GM18499 (cell line): ENCODE measurements at regions not wholly inside any gene's neighbourhood (a gene's known extent, or its start where the extent isn't known, plus 50 kb on each side); places are given as distances from the start of the nearest gene placed in this dataset.
"Not testable (repeated sequence)": the region's sequence is repeated elsewhere in the genome, so short reads cannot be mapped to it uniquely, and the experiment has no call there.

Experiments used
- ATAC-seq: cut with Tn5 transposase; IDR thresholded peaks from one replicate; pipeline ENCODE4 v1.9.1; 2021; ENCODE audit warnings: moderate number of reproducible peaks; ENCODE audit not compliant: insufficient read depth, unreplicated experiment

DNA sequence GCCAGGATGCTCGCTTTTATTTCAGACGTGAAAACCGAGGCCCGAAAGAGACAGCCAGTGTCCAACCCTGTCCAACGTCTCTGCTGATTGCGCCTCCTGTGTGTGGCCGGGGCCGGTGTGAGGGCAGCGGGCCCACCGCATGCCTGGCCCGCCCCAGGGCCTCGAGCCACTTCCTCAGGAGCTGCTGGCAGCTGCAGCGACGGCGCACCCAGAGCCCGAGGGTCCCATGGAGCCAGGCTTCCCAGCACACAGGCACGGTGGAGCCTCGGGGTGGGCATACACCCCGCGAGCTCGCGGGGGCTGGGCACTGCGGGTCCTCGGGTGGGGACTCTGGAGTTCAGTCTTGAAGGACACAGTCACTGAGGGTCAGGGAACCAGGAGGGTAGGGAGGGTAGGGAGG, 320.5 kb upstream of the PLGLB1 start:
- not testable (repeated sequence) for ATAC-seq

DNA sequence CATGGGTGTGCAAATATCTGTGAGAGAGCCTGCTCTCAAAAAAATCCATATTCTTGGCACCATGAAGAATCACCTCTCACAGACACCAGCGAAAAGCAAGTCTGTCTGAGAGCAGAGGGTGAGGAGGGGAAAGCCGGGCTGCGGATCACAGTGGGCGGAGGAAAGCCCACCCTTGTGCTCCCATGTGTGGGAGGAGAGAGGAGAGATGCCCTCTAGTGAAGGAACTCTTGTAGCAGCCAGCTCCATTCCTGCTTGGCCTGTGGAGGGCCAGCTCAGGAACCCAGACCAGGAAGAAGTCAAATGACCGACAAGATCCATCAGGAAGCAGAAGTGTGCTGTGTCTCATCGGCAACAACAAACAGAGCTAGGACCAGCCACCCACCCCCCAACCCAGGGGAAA, 321.7 kb upstream of the PLGLB1 start:
- ATAC-seq: not testable (repeated sequence)

DNA sequence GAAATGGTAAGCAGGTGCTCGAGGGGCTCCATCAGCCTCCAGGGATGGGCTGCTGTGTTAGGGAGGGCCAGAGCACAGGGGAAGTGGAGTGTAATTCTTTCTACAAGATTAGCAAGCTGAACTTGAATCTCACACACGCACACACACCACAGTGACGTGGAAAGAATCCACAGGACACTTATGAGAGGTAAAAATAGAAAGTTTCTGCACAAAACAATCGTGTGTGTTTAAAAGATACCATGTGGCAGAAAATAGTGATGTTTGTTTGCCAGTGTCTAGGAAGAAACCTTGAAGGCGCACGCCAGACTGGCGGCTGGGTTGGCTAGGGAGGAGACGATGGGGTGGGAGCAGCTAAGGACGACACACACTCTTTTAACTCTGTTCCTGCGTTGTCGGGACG, 323.6 kb upstream of the PLGLB1 start:
- not testable (repeated sequence) for ATAC-seq

DNA sequence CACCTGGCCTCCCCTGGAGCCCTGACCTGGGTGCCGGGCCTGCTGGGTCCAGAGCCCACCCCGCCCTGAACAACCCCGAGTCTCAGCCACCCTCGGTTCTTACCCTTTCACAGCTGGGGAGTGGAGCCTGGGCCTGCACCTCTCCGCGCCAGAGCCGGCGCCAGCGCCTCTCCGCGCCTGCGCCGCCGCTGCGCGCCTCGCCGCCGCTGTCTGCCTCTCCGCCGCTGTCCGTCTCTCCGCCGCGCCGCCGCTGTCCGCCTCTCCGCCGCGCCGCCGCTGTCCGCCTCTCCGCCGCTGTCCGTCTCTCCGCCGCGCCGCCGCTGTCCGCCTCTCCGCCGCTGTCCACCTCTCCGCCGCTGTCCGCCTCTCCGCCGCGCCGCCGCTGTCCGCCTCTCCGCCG, 326.9 kb upstream of the PLGLB1 start:
- ATAC-seq: not testable (repeated sequence)

DNA sequence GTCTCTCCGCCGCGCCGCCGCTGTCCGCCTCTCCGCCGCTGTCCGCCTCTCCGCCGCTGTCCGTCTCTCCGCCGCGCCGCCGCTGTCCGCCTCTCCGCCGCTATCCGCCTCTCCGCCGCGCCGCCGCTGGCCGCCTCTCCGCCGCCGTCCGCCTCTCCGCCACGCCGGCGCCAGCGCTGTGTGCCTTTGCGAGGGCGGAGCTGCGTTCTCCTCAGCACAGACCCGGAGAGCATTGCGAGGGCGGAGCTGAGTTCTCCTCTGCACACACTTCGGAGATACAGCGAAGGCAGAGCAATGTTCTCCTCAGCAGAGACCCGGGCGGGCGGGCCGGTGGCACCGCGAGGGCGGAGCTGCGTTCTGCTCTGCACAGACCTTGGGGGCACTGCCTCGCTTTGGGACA, 327.4 kb upstream of the PLGLB1 start:
- ATAC-seq: not testable (repeated sequence)

DNA sequence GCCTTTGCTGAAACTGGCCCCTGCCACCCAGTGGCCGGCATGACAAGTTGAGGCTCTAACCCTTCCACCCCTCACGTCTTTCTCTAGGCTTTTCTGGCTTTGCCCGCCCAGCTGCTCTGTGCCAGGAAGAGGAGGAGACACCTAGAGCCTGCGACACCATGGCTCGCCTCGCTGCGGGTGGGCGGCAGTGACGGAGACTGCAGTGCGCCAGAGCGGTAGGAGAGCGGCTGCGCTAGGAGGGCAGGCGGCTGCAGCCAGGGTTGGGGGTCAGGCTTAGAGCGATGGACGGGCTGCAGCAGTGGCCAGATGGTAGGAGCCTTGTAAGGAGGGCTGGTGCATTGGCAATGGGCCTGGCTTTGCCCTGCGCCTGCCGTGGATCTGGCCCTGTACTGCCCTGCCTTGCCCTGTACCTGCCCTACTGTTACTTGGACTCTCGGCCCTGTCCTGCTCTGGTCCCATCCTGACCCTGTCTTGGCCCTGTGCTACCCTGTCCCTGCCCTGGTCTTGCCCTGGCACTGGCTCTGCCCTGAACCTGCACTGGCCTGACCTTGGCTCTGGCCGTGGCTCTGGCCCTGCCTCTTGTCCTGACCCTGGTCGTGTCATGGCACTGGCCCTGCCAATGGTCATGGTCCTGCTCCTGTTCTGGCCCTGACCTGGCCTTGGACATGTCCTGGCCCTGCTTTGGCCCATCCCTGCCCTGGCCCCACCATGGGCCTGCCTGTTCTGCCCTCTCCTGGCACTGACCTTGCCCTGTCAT, 330.7 kb upstream of the PLGLB1 start:
- not testable (repeated sequence) for ATAC-seq

DNA sequence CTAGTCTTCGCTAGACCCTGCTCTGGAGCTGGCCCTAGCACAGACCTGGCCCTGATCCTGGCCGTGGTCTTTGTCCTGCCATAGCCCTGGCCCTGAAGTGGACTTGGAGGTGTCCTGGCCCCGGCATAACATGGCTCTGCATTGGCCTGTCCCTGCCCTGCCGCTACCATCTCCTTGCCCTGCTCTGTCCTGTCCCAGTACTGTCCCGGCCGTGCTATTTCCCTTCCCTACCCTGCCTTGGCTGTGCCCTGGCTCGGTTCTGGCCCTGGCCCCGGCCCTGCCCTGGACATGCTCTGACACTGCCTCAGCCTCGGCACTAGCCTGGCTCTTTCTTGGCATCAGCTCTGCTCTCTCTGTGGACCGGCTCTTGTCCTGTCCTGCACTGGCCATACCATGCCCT, 331.8 kb upstream of the PLGLB1 start:
- not testable (repeated sequence) for ATAC-seq

DNA sequence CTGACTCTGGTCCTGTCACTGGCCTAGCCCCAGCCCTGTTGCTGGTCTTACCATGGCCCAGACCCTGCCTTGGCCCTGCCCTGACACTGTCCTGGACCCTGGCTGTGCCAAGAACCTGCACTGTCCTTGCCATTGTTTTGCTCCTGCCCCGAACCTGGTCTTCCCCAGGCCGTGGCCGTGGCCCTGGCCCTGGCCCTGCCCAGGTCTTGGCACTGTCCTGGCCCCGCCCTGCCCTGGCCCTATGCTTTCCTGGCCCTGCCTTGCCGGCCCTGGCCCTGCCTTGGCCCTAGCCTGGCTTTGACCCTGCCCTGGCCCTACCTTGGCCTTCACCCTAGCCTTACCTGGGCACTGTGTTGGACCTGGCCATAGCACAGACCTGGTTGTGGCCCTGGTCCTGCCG, 332.5 kb upstream of the PLGLB1 start:
- not testable (repeated sequence) for ATAC-seq

DNA sequence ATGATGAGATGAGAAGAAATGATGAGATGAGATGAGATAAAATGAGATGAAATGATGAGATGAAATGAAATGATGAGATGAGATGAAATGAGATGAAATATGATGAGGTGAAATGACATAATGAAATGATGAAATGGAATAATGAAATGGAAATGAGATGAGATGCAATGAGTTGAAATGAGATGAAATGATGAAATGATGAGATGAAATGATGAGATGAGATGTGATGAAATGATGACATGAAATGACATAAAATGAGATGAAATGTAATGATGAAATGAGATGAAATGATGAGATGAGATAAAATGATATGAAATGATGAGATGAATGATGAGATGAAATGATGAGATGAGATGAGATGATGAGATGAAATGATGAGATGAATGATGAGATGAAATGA, 338.6 kb upstream of the PLGLB1 start:
- not testable (repeated sequence) for ATAC-seq

DNA sequence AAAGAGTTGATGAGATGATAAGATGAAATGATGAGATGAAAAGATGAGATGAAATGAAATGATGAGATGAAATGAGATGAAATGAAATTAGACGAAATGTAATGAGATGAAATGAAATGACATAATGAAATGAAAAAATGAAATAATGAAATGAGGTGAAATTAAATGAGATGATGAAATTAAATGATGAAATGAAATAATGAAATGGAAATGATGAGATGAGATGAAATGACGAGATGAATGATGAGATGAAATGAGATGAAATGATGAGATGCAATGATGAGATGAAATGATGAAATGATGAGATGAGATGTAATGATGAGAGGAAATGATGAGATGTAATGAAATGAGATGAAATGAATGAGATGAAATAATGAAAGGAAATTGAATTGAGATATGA, 339.3 kb upstream of the PLGLB1 start:
- not testable (repeated sequence) for ATAC-seq

DNA sequence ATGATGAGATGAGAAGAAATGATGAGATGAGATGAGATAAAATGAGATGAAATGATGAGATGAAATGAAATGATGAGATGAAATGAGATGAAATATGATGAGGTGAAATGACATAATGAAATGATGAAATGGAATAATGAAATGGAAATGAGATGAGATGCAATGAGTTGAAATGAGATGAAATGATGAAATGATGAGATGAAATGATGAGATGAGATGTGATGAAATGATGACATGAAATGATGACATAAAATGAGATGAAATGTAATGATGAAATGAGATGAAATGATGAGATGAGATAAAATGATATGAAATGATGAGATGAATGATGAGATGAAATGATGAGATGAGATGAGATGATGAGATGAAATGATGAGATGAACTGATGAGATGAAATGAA, 340.2 kb upstream of the PLGLB1 start:
- not testable (repeated sequence) for ATAC-seq

DNA sequence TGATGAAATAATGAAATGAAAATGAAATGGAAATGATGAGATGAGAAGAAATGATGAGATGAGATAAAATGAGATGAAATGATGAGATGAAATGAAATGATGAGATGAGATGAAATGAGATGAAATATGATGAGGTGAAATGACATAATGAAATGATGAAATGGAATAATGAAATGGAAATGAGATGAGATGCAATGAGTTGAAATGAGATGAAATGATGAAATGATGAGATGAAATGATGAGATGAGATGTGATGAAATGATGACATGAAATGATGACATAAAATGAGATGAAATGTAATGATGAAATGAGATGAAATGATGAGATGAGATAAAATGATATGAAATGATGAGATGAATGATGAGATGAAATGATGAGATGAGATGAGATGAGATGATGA, 342.7 kb upstream of the PLGLB1 start:
- ATAC-seq: not testable (repeated sequence)

DNA sequence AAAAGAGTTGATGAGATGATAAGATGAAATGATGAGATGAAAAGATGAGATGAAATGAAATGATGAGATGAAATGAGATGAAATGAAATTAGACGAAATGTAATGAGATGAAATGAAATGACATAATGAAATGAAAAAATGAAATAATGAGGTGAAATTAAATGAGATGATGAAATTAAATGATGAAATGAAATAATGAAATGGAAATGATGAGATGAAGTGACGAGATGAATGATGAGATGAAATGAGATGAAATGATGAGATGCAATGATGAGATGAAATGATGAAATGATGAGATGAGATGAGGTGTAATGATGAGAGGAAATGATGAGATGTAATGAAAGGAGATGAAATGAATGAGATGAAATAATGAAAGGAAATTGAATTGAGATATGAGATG, 343.4 kb upstream of the PLGLB1 start:
- ATAC-seq: not testable (repeated sequence)

DNA sequence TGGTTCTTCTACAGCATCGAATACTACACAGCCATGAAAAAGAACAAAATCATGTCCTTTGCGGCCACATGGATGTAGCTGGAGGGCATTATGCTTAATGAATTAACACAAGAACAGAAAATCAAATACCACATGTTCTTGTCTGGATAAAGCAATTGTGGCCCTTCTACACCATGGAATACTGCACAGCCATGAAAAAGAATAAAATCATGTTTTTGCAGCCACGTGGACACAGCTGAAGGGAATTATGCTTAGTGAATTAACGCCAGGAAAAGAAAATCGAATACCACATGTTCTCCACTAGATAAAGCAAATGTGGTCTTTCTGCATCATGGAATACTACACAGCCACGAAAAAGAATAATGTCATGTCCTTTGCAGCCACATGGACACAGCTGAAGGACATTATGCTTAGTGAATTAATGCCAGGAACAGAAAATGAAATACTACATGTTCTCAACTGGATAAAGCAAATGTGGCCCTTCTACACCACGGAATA, 361.8 kb upstream of the PLGLB2 start:
- ATAC-seq: not testable (repeated sequence)

DNA sequence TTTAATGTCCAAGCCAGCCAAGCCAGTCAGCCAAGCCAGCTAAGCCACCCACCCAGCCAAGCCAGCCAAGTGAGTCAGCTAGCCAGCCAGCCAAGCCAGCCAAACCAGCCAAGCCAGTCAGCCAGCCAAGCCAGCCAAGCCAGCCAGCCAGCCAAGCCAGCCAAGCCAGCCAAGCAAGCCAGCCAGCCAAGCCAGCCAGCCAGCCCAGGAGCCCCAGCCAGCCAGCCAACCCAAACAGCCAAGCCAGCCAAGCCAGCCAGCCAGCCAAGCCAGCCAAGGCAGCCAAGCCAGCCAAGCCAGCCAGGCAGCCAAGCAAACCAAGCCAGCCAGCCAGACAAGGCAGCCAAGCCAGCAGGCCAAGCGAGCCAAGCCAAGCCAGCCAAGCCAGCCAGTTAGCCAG, 352.1 kb upstream of the PLGLB2 start:
- ATAC-seq: not testable (repeated sequence)

DNA sequence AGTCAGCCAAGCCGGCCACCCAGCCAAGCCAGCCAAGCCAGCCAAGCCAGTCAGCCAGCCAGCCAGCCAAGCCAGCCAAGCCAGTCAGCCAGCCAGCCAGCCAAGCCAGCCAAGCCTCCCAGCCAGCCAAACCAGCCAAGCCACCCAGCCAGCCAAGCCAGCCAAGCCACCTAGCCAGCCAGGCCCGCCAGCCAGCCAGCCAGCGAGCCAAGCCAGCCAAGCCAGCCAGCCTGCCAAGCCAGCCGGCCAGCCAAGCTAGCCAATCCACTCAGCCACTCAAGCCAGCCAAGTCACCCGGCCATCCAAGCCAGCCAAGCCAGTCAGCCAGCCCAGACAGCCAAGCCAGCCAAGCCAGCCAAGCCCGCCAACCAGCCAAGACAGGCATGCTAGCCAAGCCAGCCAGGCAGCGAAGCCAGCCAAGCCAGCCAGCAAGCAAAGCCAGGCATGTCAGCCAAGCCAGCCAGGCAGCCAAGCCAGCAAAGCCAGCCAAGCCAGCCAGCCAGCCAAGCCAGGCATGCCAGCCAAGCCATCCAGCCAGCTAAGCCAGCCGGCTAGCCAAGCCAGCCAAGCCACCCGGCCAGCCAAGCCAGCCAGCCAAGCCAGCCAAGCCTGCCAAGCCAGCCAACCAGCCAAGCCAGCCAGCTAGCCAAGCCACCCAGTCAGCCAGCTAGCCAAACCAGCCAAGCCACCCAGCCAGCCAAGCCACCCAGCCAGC, 351.2 kb upstream of the PLGLB2 start:
- not testable (repeated sequence) for ATAC-seq

DNA sequence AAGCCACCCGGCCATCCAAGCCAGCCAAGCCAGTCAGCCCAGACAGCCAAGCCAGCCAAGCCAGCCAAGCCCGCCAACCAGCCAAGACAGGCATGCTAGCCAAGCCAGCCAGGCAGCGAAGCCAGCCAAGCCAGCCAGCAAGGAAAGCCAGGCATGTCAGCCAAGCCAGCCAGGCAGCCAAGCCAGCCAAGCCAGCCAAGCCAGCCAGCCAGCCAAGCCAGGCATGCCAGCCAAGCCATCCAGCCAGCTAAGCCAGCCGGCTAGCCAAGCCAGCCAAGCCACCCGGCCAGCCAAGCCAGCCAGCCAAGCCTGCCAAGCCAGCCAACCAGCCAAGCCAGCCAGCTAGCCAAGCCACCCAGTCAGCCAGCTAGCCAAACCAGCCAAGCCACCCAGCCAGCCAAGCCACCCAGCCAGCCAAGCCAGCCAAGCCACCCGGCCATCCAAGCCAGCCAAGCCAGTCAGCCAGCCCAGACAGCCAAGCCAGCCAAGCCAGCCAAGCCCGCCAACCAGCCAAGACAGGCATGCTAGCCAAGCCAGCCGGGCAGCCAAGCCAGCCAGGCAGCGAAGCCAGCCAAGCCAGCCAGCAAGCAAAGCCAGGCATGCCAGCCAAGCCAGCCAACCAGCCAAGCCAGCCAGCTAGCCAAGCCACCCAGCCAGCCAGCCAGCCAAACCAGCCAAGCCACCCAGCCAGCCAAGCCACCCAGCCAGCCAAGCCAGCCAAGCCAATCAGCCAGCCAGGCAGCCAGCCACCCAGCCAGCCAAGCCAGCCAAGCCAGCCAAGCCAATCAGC, 350.4 kb upstream of the PLGLB2 start:
- not testable (repeated sequence) for ATAC-seq

DNA sequence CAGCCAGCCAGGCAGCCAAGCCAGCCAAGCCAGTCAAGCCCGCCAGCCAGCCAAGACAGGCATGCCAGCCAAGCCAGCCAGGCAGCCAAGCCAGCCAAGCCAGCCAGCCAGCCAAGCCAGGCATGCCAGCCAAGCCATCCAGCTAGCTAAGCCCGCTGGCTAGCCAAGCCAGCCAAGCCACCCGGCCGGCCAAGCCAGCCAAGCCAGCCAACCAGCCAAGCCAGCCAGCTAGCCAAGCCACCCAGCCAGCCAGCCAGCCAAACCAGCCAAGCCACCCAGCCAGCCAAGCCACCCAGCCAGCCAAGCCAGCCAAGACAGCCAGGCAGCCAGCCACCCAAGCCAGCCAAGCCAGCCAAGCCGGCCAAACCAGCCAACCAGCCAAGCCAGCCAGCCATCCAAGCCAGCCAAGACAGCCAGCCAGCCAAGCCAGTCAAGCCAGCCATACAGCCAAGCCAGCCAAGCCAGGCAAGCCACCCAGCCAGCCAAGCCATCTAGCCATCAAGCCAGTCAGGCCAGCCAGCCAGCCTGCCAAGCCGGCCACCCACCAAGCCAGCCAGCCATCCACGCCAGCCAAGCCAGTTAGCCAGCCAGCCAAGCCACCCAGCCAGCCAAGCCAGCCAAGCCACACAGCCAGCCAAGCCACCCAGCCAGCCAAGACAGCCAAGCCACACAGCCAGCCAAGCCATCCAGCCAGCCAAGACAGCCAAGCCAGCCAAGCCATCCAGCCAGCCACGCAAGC, 349.2 kb upstream of the PLGLB2 start:
- not testable (repeated sequence) for ATAC-seq

DNA sequence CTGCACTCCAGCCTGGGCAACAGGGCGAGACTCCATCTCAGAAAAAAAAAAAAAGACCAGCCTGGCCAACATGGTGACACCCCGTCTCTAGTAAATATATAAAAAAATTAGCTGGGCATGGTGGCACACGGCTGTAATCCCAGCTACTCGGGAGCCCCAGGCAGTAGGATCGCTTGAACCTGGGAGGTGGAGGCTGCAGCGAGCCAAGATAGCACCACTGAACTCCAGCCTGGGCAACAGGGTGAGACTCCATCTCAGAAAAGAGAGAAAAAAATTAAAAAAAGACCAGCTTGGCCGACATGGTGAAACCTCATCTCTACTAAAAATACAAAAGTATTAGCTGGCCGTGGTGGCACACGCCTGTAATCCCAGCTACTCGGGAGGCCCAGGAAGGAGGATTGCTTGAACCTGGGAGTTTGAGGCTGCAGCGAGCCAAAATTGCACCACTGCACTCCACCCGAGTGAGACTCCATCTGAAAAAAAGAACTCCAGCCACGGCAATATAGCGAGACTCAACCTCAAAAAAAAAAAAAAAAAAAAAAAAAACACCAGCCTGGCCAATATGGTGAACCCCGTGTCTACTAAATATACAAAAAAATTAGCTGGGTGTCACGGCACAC, 346.1 kb upstream of the PLGLB2 start:
- no peak for ATAC-seq

DNA sequence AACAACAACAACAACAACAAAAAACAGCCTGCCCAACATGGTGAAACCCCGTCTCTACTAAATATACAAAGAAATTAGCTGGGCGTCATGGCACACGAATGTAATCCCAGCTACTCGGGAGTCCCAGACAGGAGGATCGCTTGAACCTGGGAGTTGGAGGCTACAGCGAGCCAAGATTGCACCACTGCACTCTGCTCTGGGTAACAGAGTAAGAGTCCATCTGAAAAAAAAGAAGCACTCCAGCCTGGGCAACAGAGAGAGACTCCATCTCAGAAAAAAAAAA, 344.1 kb upstream of the PLGLB2 start:
- no peak for ATAC-seq
